ENCODE measurements at regions not wholly inside any gene's neighbourhood (a gene's known extent, or its start where the extent isn't known, plus 50 kb on each side); places are given as distances from the start of the nearest gene placed in this dataset.

- intact Hi-C loops (cut with DNase I; ENCODE audit: low total_unique reads), result no loop called here
- no peak overlapping the region for H3K4me3 ChIP-seq (ENCODE audit: low read depth, poor library complexity, severe bottlenecking)
- WGBS, 2 donors, result 32 to 51% methylated on average over 1 of the region's 1 CpG
- TF ChIP-seq CTCF (IDR thresholded peaks at IDR 0.05), result no peak
- no peak for TF ChIP-seq POLR2A (IDR thresholded peaks at IDR 0.05)
- no peak for DNase-seq (ENCODE audit: low spot score in 2 of 2)
Observed at GRCh38 chr21:24903994-24904635, 703.2 kb downstream of the MRPL39 start.

- no peak for DNase-seq (ENCODE audit: low spot score in 2 of 2)
- H3K4me3 ChIP-seq (ENCODE audit: low read depth, poor library complexity, severe bottlenecking), result no peak overlapping the region
- TF ChIP-seq POLR2A (IDR thresholded peaks at IDR 0.05), result no peak
- TF ChIP-seq CTCF (IDR thresholded peaks at IDR 0.05), result no peak
- 77 to 80% methylated on average over 2 of the region's 2 CpGs for WGBS, 2 donors
- intact Hi-C loops (cut with DNase I; ENCODE audit: low total_unique reads), result no loop called here
Observed at GRCh38 chr21:24899138-24899537, 708.1 kb downstream of the MRPL39 start.

- no peak for DNase-seq (ENCODE audit: low spot score in 2 of 2)
- 68 to 78% methylated on average over 1 of the region's 1 CpG for WGBS, 2 donors
- H3K4me3 ChIP-seq (ENCODE audit: low read depth, poor library complexity, severe bottlenecking), result no peak overlapping the region
- TF ChIP-seq CTCF (IDR thresholded peaks at IDR 0.05) (no peak), POLR2A (IDR thresholded peaks at IDR 0.05) (no peak)
- intact Hi-C loops (cut with DNase I; ENCODE audit: low total_unique reads), result no loop called here
Observed at GRCh38 chr21:24897883-24898282, 709.4 kb downstream of the MRPL39 start.

- H3K4me3 ChIP-seq (ENCODE audit: low read depth, poor library complexity, severe bottlenecking), result no peak overlapping the region
- DNase-seq (ENCODE audit: low spot score in 2 of 2), result no peak
- TF ChIP-seq POLR2A (IDR thresholded peaks at IDR 0.05) (no peak), CTCF (IDR thresholded peaks at IDR 0.05) (no peak)
- intact Hi-C loops (cut with DNase I; ENCODE audit: low total_unique reads), result no loop called here
Observed at GRCh38 chr21:24896735-24897124, 710.6 kb downstream of the MRPL39 start.

- intact Hi-C loops (cut with DNase I; ENCODE audit: low total_unique reads), result no loop called here
- WGBS, 2 donors, result 78 to 84% methylated on average over 3 of the region's 3 CpGs
- TF ChIP-seq POLR2A (IDR thresholded peaks at IDR 0.05) (no peak), CTCF (IDR thresholded peaks at IDR 0.05) (no peak)
- no peak for DNase-seq (ENCODE audit: low spot score in 2 of 2)
- H3K4me3 ChIP-seq (ENCODE audit: low read depth, poor library complexity, severe bottlenecking), result no peak overlapping the region
Observed at GRCh38 chr21:24895885-24896734, 711.2 kb downstream of the MRPL39 start.

Measured in lower leg skin (tissue), 4 donors.